Fibroblast of peridontal ligament (primary cell): ENCODE measurements at regions not wholly inside any gene's neighbourhood (a gene's known extent, or its start where the extent isn't known, plus 50 kb on each side); places are given as distances from the start of the nearest gene placed in this dataset.
A peak's percentile ranks its signal among the peaks of the same experiment; 100 is the strongest.

Experiments
- DNase-seq: peaks from one replicate; pipeline ENCODE4 v3.0.0-alpha.2; 2010; ENCODE audit errors: extremely low read depth

DNA sequence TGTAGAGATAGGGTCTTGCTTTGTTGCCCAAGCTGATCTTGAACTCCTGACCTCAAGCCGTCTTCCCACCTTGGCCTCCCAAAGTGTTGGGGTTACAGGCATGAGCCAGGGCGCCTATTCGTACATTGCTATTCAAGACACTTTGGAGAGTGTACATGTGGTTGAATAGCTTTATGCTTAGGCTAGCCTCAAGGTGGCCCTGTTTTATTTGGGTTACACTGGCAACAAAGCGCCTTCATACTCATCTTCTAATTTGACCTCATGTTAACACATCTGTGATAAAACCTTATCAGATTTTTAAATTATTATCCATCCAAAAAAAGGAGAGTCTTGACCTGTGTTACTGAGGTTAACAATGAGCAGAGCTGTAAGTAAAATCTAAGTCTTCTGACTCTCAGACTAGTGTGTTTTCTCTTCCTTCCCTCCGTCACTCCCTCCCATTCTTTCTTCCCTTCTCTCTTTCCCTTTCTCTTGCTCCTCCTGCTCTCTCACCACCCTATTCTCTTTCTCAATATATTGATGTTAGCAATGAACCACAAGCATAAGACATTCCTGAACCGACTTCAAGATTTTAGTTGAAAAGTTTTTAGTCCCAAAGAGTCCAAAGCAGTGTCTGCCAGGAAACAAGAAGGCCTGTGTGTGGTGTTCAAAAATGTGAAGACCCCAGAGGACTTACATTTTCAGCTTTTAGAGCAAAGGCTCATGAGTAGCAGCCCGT lies 603.7 kb upstream of the CFAP20DC start:
- DNase-seq, result peak; percentile 88

DNA sequence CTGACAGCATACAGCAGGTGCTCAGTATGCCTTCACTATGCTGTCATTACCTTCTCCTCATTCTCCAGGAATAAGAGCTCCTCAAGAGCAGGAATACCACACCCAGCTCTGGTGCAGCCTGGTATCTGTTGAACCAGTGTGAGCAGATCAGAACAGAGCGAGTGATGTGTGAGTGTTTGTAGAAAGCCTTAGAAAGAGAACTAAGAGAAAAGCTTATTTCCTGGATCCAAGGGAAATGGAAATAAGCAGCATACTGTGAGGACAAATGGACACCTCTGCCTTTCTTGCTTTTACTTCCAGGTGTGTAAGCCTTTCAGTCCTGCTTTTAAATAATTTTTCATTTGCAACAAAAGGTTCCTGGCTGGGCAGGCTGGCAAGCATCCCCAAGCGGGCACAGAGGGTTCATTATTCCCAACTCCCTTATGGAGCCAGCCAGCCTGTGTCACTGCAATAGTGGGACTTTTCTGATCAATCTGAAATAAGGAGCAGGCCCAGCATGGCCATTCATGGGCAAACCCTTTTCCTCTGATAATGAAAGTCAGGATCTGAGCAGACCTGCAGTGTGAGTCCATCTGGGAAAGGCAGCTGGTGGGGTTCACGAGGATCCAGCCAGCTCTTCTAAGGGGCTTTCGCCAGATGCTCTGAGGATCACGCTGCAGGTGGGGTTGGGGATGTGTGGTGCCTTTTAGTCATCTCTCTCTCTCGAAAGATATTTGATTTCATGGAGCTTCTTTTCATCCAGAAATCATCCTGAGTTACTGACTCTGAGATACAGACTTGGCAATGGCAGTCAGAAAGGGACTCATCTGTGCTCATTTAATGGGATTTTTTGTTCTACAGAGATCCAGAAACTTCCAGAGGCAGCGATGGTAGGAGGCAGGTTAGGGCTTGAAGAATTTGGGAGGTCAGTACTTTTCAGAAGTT lies 594.9 kb upstream of the CFAP20DC start:
- no peak for DNase-seq

DNA sequence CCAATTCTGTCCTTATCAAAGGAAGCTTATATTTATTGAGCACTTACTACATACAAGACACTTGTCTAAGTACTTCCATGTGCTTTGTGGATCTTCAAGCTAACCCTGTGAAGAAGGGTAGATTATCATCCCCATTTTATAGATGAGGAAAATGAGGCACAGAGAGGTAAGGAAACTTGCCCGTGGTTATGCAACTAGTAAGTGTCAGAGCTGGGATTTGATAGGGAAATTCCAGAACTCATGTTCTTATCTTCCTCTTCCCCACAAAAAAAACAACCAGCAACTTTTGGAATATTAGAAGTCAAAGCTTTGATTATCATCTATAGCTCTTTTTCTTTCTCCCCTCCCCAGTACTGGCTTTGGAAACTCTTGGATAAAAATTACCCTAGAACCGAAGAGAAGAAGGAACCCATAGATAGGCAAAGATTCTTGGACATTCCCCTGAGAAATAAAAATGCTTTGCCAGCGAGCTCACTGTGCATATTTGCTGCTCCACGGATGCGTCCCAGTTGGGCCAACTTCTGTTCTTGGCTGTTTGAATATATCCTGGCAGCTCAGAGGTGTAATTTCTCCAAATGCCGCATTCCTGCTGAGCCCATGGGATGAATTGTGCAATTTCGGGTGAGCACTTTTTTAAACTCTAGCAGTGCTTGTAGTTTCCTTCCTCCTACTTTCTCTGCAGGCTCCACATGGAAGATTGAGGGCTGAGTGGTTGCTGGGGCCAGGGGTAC lies 591.5 kb upstream of the CFAP20DC start:
- peak; percentile 96 for DNase-seq

DNA sequence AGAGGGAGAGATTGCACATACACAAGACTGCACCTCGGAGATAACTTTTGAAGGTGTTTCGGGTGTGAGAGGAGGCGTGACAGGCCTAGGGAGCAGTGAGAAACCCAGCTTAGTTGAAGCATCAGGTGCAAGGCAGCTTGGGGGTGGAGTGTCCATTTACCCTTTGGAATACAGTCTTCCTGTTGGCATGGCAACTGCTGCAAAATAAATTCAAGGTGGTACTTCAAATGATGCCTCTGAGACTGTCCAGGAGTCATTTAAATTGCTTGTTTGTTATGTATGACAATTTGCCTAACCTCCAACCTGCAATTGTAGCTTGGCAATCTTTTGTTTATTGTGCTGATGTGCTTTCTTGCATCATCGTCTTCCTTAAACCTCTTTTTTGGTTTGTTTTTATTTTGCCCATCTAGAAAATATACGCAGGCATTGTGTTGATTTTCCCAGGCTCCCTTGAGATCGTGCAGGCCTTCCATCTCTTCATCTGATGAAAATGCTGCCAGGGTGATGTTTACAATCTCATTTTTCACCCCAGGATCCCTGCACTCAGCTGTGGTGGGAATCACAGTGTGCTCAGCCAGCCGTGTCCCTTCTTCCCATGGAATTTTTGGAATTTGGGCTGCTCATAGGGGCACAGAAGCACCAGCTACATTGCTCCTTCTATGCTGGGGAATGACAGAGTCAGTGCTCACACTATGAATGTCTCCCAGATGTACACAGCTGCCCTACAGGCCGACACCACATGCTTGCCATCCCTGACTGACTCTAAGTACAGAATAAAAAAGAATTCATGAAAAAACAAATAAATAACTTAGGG lies 583.1 kb upstream of the CFAP20DC start:
- DNase-seq, result peak; percentile 89

DNA sequence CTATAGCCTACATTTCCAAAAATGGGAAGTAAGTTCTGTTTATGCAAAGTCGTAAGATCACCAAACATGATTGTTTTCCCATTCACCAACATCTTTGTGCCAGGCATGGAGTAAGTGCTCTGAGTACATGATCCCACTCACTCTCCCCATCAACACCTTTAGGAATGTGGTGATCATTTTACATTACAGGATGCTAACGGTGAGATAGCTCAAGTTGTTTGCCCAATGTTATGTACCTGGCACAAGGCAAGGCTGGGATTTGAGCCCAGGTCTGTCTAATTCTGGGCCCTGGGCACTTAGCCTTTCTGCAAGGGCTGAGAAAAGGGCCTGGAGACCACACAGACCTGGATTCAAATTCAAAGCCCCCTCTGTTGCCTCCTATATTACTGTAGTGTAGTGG lies 581.7 kb upstream of the CFAP20DC start:
- DNase-seq, result no peak

DNA sequence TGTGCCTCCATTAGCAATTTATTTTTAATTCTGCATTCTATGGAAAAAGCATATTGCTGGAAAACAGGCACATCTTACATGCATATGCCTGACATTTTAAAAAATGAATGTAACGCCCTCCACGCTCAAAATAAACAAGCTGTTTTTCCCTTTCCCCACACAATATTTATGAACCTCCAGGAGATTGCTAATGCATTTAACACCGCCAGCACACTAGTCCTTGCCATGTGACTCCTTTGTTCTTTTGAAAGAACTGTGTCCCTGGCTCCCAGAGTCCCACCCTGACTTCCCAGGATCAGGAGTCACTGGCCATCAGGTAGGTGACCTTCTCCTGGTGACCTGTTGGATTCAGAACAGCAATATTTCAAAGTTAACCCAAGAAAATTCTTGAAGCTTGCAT lies 571.2 kb upstream of the CFAP20DC start:
- DNase-seq, result no peak

DNA sequence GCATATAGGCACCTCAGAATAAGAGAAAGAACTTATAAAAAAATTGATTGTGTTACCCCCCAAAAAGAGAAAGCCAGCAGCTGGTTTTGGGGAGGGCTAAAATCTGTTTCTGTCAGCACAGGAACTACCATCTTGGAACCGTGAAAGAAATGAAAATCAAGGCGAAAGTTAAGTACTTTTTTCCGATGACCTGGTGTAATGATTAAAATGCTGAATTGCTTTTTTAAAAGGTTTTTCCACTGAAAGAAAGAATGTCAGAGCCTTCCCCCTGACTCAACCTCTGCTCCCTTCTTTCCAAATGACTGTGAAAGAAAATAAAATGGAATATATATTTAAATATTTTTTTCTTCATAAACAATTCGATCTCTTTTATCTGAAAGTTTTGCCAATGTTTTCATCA lies 570.5 kb upstream of the CFAP20DC start:
- DNase-seq, result no peak

DNA sequence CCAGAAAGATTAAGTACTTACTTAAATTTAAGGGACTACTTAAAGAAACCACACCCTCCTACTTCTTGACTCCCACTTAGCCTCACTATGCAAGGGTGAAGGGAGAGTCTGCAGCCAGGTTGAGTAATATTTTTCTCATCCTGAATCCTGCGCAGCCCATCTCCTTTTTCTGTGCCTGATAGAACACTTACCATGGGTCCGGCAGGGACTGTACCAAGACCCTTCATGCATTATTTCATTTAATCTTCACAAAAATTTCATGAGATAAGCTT lies 562.6 kb upstream of the CFAP20DC start:
- no peak for DNase-seq

DNA sequence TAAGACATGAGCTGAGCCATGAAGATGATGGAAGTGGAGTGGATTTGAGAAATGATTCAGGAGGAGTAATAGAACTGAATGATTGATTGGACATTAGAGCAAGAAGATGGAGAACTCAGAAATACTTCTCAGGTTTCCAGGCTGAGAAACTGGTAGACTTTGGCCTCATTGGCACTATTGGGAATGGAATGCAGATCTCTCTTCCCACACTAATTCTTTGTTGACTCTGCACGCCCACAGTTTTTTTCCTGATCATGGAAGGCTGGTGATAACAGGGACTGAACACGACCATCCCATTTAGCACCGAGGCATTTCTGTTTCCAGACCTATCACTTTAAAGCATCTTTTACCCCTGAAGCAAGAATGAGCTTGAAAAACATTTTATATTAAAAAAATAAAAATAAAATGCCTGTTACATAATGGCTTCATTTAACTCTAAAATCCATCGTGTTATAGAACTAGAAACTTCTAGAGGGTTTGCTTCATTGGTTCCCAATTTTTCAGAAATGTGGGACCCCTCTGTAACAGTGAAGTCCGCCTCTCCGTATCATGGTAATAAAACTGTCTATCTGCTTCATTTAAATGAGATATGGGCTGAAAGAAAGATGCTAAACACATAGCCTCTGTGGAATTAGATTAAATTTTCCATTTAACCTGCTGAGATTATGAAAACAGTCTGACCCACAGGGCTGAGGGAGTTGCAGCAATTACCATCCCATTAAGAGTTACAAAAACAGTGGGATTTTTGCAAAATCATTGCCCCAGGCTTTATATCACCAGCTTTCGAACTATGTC lies 562.0 kb upstream of the CFAP20DC start:
- DNase-seq, result no peak

DNA sequence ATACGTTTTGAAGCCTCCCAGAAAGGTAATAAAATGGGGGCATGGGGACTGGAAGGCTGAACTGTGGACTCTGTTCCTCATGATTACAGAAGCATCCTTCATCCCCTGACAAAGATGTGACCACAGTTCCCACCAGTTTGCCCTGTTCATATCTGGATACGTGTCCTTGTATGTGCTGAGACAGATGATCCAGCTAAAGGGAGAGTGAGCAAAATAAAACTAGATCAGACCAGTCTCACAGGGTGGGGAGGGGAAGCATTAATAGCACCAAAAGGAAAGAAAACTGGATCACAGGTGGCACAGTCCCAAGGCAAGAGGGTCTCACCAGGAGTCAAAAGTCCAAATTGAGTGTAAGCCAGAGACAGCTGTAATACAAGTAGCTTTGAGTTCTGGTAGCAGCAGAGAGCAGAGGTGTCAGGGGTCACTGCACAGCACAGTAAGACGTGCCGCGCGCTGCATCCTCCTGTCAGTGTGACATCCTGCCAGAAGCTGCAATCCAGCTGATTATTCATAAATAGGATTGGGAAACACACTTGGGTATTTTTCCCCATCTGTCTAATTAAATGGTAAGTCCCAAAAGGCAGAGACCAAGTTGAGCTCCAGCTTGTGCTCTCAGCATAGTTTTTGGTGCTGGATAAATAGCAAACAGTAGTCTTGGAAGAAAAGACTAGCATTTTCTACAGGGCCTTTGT lies 560.0 kb upstream of the CFAP20DC start:
- peak; percentile 24 for DNase-seq

DNA sequence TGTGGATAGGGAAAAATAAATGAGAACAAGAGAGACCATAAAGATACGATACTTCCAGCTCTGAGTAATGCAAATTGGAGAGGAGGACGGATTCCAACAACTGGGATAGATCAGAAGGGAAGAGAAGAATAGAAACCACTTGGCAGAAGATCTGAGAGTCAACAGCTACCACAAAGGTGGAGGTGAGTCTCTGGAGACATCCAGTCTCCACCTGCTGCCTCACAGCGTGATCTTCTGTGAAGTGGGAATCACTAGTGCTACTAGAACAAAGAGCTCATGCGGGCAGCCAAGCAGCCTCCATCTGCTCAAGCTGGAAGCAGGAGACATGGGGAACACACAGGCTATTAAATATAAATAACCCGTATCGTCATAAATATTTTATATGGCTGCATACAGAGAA lies 558.5 kb upstream of the CFAP20DC start:
- DNase-seq, result no peak

DNA sequence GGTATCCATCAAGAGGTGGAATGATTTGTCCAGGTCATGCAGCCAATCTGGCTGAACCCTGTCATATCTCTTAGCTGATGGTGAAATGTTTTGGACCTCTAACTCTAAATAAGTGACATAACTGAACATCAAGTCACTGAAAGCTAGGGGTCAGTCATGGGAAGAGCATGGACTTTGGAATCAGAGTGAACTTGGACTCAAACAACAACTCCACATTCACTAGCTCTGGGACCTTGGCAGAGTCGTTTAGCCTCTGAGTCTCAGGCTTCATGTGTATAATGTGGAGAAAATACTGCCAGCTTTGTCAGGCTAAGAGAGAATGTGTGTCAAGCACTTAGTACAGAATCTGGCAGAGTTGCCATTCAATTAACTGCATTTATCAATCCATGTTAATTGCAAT lies 557.8 kb upstream of the CFAP20DC start:
- DNase-seq, result peak; percentile 74

DNA sequence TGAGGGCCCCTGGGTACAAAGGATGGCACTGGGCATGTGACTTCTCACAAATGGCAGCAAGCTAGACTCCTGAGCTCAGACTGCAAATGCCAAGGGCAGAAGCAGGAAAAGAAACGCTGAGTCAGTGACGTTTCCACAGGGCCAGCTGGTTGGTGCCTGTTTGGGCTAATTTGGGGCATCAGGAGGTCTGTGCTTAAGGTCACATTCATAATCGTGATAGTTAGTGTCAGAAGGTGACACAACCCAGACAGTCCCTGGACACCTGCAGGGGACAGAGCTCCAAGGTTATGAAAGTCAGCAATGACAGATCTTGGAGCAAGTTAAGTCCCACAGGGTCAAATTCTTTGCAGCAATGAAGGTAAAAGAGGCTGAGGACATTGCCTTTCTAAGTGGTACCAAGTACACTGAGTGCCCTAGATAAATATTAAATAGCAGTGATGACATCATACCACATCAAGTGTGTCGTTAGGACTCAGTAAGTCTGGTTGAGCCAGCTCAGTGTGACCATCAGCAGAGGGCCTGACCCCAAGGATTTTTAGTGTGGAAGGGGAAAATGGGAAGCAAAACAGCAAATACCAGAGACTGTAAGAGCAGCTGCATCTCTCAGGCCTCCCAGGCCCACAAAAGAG lies 556.9 kb upstream of the CFAP20DC start:
- peak; percentile 11 for DNase-seq

DNA sequence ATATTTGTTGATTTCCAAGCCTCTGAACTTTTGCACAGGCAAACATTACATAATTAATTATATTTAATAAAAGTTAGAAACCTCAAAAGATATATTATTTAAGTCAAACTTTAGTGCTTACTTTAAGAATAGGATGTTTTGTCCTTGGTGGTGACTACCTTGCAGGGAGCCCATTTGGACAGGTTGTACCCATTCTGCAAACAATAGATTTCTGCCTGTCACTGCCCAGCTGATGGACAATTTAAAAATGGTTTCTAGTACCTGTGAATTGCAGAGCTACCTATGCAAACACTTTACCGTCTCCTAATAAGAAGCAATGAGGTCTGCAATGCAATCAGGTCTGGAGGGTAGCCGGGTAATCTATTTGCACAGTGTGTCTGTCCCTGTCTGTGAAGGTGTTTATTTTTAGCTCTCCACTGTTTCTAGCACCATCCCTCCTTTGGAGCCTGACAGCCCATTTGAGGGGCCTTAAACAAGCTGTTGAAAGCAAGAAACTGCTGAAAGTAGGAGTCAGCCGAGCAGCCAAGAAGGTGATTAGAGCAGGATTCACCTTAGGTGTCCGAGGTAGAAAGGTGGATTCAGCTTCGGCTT lies 556.2 kb upstream of the CFAP20DC start:
- DNase-seq, result no peak

DNA sequence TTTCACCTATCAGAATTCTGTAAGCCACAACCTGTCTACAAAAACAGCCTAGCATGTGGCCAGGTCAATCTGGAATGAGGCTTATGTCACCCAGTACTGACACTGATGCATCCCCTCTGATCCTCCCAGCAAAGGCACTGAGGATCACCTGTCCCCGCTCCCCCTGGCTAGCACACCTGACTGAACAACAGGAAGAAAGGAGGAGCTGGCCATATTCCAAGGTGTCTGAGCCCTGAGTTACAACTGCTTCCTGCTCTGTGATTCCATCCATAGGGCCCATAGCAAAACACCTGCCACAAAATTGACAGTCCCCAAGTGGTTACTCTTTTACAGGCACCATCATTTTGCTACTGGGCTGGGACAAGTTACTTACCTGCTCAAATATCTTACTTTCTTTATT lies 555.5 kb upstream of the CFAP20DC start:
- DNase-seq, result no peak

DNA sequence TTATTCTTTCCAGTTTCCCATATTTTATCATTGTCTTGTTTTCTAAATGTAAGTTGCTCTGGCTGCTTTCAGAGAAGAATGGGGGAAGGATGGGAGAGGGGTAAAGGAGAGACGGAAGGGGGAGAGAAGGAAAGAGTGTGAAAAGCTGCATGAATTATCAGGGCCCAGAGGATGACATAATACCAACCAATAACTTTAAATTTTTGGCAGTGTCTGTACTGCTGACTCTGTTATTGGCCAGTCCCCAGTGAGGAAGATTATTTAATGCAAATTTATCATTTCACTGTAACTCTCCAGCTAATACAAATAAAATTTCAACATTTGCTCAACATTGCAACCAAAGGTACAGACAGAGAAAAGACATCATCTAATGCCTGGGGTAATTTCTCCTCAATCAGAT lies 551.7 kb upstream of the CFAP20DC start:
- DNase-seq, result no peak

DNA sequence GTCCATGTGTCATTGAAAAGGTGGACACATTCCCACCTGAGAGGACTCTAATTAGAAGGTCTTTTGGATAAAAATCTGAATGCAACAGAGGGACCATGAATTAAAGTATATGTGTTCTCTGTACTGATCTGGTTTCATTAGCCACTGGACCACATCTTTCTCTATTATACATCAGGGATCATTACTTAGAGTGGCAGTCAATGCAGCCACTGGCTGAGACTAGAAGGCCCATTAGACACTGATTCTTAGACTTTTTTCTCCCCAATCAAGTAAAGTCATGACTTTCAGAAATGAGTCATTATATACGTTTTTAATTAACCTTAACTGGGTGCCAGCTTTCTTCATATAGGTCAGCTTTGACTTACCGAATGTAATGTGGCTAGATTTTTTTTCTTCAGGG lies 550.8 kb upstream of the CFAP20DC start:
- no peak for DNase-seq

DNA sequence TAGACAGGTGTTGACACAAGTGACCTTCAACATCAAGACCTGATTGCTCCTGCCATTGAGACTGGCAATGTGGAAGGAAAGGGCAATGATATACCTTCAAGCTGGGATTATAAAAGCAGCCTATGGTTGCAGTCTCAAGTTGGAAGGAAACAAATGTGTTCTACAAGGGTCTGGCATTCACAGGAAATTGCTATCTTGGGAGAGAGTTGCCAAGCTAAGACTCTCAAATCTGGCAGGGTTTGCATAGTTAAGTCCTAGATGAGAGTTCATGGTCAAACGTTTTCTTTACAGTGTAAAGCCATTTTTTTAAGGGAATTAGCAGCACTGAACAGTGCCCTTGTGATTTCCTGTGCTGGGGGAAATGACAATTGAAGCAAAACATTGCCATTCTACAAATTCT lies 546.9 kb upstream of the CFAP20DC start:
- DNase-seq, result no peak

DNA sequence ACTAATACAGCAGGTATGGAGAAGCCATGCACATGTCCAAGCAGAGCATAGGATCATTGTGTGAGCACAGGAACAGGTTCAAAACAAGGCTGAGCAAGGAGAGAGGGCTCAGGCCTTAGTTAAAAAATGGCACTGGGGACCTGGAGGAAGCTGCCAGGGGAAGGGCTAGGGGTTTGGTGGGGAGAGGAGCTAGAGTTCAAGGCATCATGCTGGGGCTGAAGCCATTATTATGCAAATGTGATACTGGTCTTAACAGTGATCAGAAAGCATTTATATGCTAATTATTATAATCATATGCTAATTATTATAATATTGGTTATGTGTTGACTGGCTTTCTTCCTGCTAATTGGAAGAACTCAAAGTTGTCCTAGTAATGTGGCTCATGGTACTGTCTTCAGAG lies 546.0 kb upstream of the CFAP20DC start:
- DNase-seq, result no peak

DNA sequence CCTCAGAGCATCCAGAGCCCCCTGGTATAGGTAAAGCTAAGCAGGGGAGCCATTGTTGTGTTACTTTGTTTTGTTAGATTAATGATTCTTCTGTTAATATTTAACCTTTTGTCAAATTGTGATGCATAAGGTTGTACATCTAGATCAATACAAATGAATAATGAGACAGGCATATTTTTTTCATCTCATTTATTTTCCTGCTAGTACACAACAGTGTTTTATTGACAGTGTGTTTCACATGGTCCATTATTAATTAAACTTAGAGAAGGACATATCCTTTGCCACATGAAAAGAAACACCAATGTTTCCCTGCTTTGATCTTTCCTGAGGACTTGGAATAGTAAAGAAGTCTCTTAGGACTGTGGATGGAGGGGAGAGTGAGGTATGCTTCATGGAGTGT lies 543.6 kb upstream of the CFAP20DC start:
- DNase-seq, result no peak
